IMR-90 (cell line): ENCODE measurements at regions not wholly inside any gene's neighbourhood (a gene's known extent, or its start where the extent isn't known, plus 50 kb on each side); places are given as distances from the start of the nearest gene placed in this dataset.

Source experiments
- ATAC-seq: fragments of 200-7000 bp; cut with Tn5 transposase; 2 replicates; pipeline ENCODE4 v1.9.1; 2020; ENCODE audit warnings: low read depth, mild to moderate bottlenecking, moderate library complexity
- BruUV-seq: library from RNA; stranded (reverse); fragments of 400-500 nt; replicated peaks from 2 replicates; lab custom pipeline; 2021; lab: Mats Ljungman, UMichigan
- CTCF ChIA-PET: fragments of 300-600 bp; formaldehyde crosslinking; extraction: SDS; loops from one replicate; lab custom pipeline; 2021; ENCODE audit warnings: antibody characterized with exemption; lab: Yijun Ruan, JAX
- POLR2A ChIA-PET: fragments of 300-600 bp; sonication (Branson Sonifier 250); formaldehyde crosslinking; loops from one replicate; lab custom pipeline; 2022; ENCODE audit warnings: antibody characterized with exemption; ENCODE audit not compliant: unreplicated experiment; lab: Charles Lee
- DNase-seq: peaks from one replicate; pipeline ENCODE4 v3.0.0; 2013
- H2AFZ ChIP-seq: replicated peaks from 2 replicates; pipeline ENCODE3; 2013; ENCODE audit warnings: low read length, mild to moderate bottlenecking; ENCODE audit not compliant: poor library complexity
- H2AK5ac ChIP-seq: 2 replicates; pipeline ENCODE4 v1.6.1; 2013; ENCODE audit warnings: low read depth, low read length, inconsistent platforms
- H2AK9ac ChIP-seq: replicated peaks from 2 replicates; pipeline ENCODE3; 2013; ENCODE audit warnings: mild to moderate bottlenecking, low read depth, low read length, moderate library complexity; ENCODE audit not compliant: poor library complexity
- H2BK120ac ChIP-seq: 2 replicates; pipeline ENCODE4 v1.6.1; 2013; ENCODE audit warnings: low read depth, low read length, inconsistent platforms
- H2BK15ac ChIP-seq: 3 replicates; pipeline ENCODE4 v1.6.1; 2013; ENCODE audit warnings: low read depth, low read length, inconsistent platforms
- H2BK20ac ChIP-seq: 2 replicates; pipeline ENCODE4 v1.6.1; 2013; ENCODE audit warnings: low read depth, mild to moderate bottlenecking, inconsistent platforms, low read length, moderate library complexity
- H2BK5ac ChIP-seq: 2 replicates; pipeline ENCODE4 v1.6.1; 2013; ENCODE audit warnings: mild to moderate bottlenecking, low read depth, low read length, inconsistent platforms; ENCODE audit not compliant: poor library complexity, severe bottlenecking
- H3K14ac ChIP-seq: replicated peaks from 2 replicates; pipeline ENCODE4 v1.6.1; 2013; ENCODE audit warnings: low read depth, low read length, inconsistent platforms
- H3K18ac ChIP-seq: 2 replicates; pipeline ENCODE4 v1.6.1; 2013; ENCODE audit warnings: low read depth, low read length, control low read depth
- H3K23ac ChIP-seq: 2 replicates; pipeline ENCODE4 v1.6.1; 2013; ENCODE audit warnings: low read depth, low read length, inconsistent platforms
- H3K27ac ChIP-seq: 2 replicates; pipeline ENCODE4 v1.5.1; 2013; ENCODE audit warnings: mild to moderate bottlenecking, control low read depth, low read length; ENCODE audit not compliant: insufficient read depth
- H3K27me3 ChIP-seq: 2 replicates; pipeline ENCODE4 v1.6.1; 2013; ENCODE audit warnings: low read length; ENCODE audit not compliant: control insufficient read depth, insufficient read depth
- H3K36me3 ChIP-seq: 2 replicates; pipeline ENCODE4 v1.6.1; 2013; ENCODE audit warnings: low read length, mixed read lengths; ENCODE audit not compliant: control insufficient read depth, insufficient read depth
- H3K4ac ChIP-seq: 2 replicates; pipeline ENCODE4 v1.6.1; 2013; ENCODE audit warnings: low read depth, low read length, inconsistent platforms
- H3K4me1 ChIP-seq: 2 replicates; pipeline ENCODE4 v1.6.1; 2013; ENCODE audit warnings: low read length, mixed read lengths; ENCODE audit not compliant: control insufficient read depth, insufficient read depth
- H3K4me2 ChIP-seq: 2 replicates; pipeline ENCODE4 v1.6.1; 2013; ENCODE audit warnings: low read depth, mild to moderate bottlenecking, control low read depth, low read length, moderate library complexity
- H3K4me3 ChIP-seq: 2 replicates; pipeline ENCODE4 v1.5.1; 2013; ENCODE audit warnings: low read depth, mild to moderate bottlenecking, control low read depth, low read length, moderate library complexity; ENCODE audit not compliant: insufficient read depth
- H3K56ac ChIP-seq: 2 replicates; pipeline ENCODE4 v1.6.1; 2013; ENCODE audit warnings: low read length, inconsistent platforms; ENCODE audit not compliant: insufficient read depth; ENCODE audit errors: extremely low read depth
- H3K79me1 ChIP-seq, 2 experiments: 2 replicates each; pipeline ENCODE4 v1.6.1; 2013; ENCODE audit warnings: low read length in 2 of 2, inconsistent platforms in 1 of 2, low read depth in 1 of 2
- H3K9ac ChIP-seq: 2 replicates; pipeline ENCODE4 v1.6.1; 2013; ENCODE audit warnings: low read depth, low read length, control low read depth
- H3K9me1 ChIP-seq: 2 replicates; pipeline ENCODE4 v1.6.1; 2013; ENCODE audit warnings: low read length, inconsistent platforms; ENCODE audit not compliant: insufficient read depth
- H3K9me3 ChIP-seq: 2 replicates; pipeline ENCODE4 v1.6.1; 2013; ENCODE audit warnings: low read length; ENCODE audit not compliant: control insufficient read depth, insufficient read depth
- H4K20me1 ChIP-seq: 2 replicates; pipeline ENCODE4 v1.6.1; 2013; ENCODE audit warnings: low read length, inconsistent platforms; ENCODE audit not compliant: insufficient read depth
- H4K5ac ChIP-seq: 2 replicates; pipeline ENCODE4 v1.6.1; 2013; ENCODE audit warnings: mild to moderate bottlenecking, low read depth, low read length, control low read depth
- H4K8ac ChIP-seq, 2 experiments: 2 replicates each; pipeline ENCODE4 v1.6.1; 2013; ENCODE audit warnings: low read depth in 2 of 2, low read length in 2 of 2, control low read depth in 1 of 2, inconsistent platforms in 1 of 2
- H4K91ac ChIP-seq: 2 replicates; pipeline ENCODE4 v1.6.1; 2013; ENCODE audit warnings: low read depth, low read length, inconsistent platforms; ENCODE audit not compliant: insufficient read depth
- BHLHE40 ChIP-seq: fragments of 150-350 bp; IDR thresholded peaks from 2 replicates; pipeline ENCODE4 v1.6.1; 2016; ENCODE audit warnings: mild to moderate bottlenecking, low read depth, low read length
- CEBPB ChIP-seq: IDR thresholded peaks from 2 replicates; pipeline ENCODE4 v1.6.1; 2012; ENCODE audit warnings: low read depth, low read length, improper control_type of control experiment
- CHD1 ChIP-seq: IDR thresholded peaks from 2 replicates; pipeline ENCODE4 v1.6.1; 2012; ENCODE audit warnings: low read depth, low read length, improper control_type of control experiment
- FOS ChIP-seq: fragments of 150-350 bp; IDR thresholded peaks from 2 replicates; pipeline ENCODE4 v1.6.1; 2016; ENCODE audit warnings: low read depth, low read length
- MAFK ChIP-seq: IDR thresholded peaks from 2 replicates; pipeline ENCODE4 v1.6.1; 2012; ENCODE audit warnings: low read depth, low read length, improper control_type of control experiment
- NFE2L2 ChIP-seq: fragments of 150-350 bp; IDR thresholded peaks from 2 replicates; pipeline ENCODE4 v1.6.1; 2016; ENCODE audit warnings: low read depth, mild to moderate bottlenecking, low read length
- RCOR1 ChIP-seq: IDR thresholded peaks from 2 replicates; pipeline ENCODE4 v1.6.1; 2012; ENCODE audit warnings: mild to moderate bottlenecking, low read length, improper control_type of control experiment; ENCODE audit not compliant: insufficient replicate concordance
- RFX5 ChIP-seq: IDR thresholded peaks from 2 replicates; pipeline ENCODE4 v1.8.0; 2012; ENCODE audit warnings: low read depth, mild to moderate bottlenecking, low read length, moderate library complexity
- SMC3 ChIP-seq: fragments of 150-350 bp; IDR thresholded peaks from 2 replicates; pipeline ENCODE4 v1.6.1; 2016; ENCODE audit warnings: low read depth, mild to moderate bottlenecking, antibody characterized with exemption, low read length, moderate library complexity
- WGBS, 2 experiments: methylation state at CpG; one replicate each; pipeline versions ENCODE4 v1.1.5 to v1.1.7; 2013; ENCODE audit warnings: missing lambda C conversion rate in 2 of 2; ENCODE audit not compliant: insufficient read length in 1 of 2; ENCODE audit errors: extremely low coverage in 2 of 2; 5-methylcytosine and 5-hydroxymethylcytosine counted together
- dilution Hi-C: fragments of 300-500 bp; cut with HindIII; formaldehyde crosslinking; loops from one replicate; pipeline ENCODE4 v1.14.3; 2018; ENCODE audit warnings: low sequenced_read_pairs; ENCODE audit not compliant: unreplicated experiment
- in situ Hi-C: fragments of 300-500 bp; cut with MboI; formaldehyde crosslinking; loops from 3 replicates; pipeline ENCODE4 v1.14.3; 2019; ENCODE audit warnings: low sequenced_read_pairs, inconsistent platforms, mixed read lengths
- intact Hi-C: fragments of 100-400 bp; cut with micrococcal nuclease; formaldehyde crosslinking; loops from 2 replicates; pipeline ENCODE4 v1.10.0; 2022
- TF ChIP-seq, protein P1 (sequence below): fragments of 150-350 bp; IDR thresholded peaks from 2 replicates; pipeline ENCODE4 v1.6.1; 2016; ENCODE audit warnings: low read depth, mild to moderate bottlenecking, low read length, moderate library complexity, borderline replicate concordance

DNA sequence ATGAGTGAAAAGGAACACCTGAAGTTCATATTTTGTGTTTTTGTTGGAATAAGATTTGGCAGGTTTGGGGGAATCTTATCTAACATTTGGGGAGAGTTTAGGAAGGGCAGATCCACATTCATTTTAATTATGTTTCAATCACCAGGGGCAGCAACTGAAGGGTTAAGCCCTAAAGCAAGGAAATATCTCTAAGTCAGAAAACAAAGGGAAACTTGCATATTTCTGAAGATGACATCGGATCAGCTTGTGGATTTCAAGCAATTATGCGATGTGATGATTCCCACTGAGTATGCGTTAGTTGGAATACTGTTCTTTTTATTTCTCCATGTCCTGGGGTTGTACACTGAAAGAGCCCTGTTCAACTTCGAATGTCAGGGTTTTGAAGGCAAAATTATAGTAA is 59.8 kb upstream of the NFIB start:
- in situ Hi-C loops, result no loop called here
- TF ChIP-seq NFE2L2 (no peak), CHD1 (no peak), BHLHE40 (no peak), CEBPB (no peak), SMC3 (no peak), RCOR1 (no peak), MAFK (no peak), FOS (no peak), RFX5 (no peak)
- TF ChIP-seq, protein P1, sequence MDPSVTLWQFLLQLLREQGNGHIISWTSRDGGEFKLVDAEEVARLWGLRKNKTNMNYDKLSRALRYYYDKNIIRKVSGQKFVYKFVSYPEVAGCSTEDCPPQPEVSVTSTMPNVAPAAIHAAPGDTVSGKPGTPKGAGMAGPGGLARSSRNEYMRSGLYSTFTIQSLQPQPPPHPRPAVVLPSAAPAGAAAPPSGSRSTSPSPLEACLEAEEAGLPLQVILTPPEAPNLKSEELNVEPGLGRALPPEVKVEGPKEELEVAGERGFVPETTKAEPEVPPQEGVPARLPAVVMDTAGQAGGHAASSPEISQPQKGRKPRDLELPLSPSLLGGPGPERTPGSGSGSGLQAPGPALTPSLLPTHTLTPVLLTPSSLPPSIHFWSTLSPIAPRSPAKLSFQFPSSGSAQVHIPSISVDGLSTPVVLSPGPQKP, result no peak
- Histone ChIP-seq H2AFZ (no peak overlapping the region), H2AK5ac (no peak overlapping the region), H3K36me3 (no peaks in the 10 kb centered on the region), H3K79me1 (no peaks in the 10 kb centered on the region), H3K23ac (no peak overlapping the region), H3K56ac (no peak overlapping the region), H3K4ac (no peak overlapping the region), H3K9me1 (no peaks in the 10 kb centered on the region; the same call in 1 of the 2 replicates), H3K9ac (no peak overlapping the region), H3K4me3 (no peak overlapping the region), H3K27ac (no peak overlapping the region), H4K20me1 (no peaks in the 10 kb centered on the region), H3K14ac (0 out of 2 replicates have a peak overlapping the region, but pooled peaks have one; percentile 41), H2BK120ac (peak overlapping the region; percentile 45; the same call in 1 of the 2 replicates), H4K8ac (0 out of 4 replicates have a peak overlapping the region, but pooled peaks of 1 of the 2 experiments have one; percentile 21), H2BK5ac (peak overlapping the region; percentile 5), H3K4me2 (no peak overlapping the region), H2BK20ac (peak overlapping the region; percentile 55; the same call in 1 of the 2 replicates), H2BK15ac (0 out of 3 replicates have a peak overlapping the region, but pooled peaks have one; percentile 41), H3K9me3 (no peaks in the 10 kb centered on the region; the same call in 1 of the 2 replicates), H4K5ac (no peak overlapping the region), H3K18ac (no peak overlapping the region), H4K91ac (no peak overlapping the region), H3K27me3 (peaks cover 10% of the 10 kb centered on the region), H2AK9ac (no peak overlapping the region), H3K4me1 (peaks cover 7% of the 10 kb centered on the region)
- ChIA-PET CTCF (interaction anchor here (0.5 kb wide), 1 partner anchor 22 kb away, joined by 4 read pairs; no protein-coding TSS in a partner anchor), POLR2A (no interaction called here)
- DNase-seq (no peak), ATAC-seq (no peak)
- WGBS, 2 experiments, result 67% methylated on average over 3 of the region's 4 CpGs; no CpG with 5 or more reads in 1 of the 2 experiments
- dilution Hi-C loops, result no loop called here
- no TSS peak for BruUV-seq
- intact Hi-C loops, result no loop called here
